ENCODE measurements at regions not wholly inside any gene's neighbourhood (a gene's known extent, or its start where the extent isn't known, plus 50 kb on each side); places are given as distances from the start of the nearest gene placed in this dataset.

DNA sequence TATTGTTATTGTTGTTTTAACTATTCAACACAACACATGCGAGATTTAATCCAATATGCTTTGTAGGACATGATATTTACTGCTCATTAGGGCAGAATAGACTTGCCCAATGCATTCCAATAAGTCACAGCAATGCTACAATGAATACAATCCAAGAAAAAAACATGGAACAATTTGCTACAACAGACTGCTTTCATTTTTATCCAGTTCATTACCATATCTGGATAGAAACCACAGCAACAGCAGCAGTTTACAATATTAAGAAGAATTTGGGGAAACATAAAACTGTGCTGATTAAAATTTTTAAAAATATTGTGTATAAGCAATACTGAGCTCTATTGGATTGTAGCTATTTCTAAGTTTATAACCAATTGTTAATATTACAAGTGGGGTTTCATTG lies 833.0 kb downstream of the DIAPH3 start:
- DNase-seq: no peak

DNA sequence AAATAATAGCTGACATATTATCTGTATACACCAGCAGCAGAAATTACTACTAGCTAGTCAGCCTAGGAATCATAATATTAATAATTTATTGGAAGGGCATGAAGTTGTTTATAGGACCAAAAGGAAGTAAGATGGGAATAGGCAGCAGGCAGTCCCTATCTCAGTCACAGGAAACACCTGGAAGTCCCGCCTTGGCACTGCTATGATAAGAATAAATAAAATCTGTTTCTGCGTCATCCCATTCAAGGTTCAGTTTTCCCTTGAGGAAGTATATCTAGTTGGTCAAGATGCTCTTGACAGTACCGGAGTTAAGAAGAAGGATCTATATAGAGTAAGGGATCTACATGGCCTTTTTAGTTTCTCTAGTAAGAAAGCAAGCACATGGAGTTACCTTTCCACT lies 830.8 kb downstream of the DIAPH3 start:
- no peak for DNase-seq

DNA sequence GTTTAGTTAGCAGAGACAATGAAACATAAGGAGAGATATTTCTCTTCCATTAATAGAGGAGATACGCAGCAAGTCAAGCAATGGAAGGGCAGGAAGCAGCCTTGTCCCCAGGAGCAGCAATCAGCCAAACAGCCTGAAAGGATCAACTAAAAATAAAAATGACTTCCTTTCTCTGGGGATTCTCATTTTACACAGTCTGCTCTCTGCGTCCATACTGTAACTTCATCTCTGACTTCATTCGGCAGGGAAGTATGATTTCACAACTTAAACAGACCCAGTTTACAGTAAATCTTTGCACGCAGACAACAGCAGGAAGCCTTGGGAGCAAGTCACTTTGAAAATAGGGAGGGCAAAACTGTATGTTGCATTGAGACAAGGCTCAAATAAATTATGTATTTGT lies 826.7 kb downstream of the DIAPH3 start:
- DNase-seq: no peak

DNA sequence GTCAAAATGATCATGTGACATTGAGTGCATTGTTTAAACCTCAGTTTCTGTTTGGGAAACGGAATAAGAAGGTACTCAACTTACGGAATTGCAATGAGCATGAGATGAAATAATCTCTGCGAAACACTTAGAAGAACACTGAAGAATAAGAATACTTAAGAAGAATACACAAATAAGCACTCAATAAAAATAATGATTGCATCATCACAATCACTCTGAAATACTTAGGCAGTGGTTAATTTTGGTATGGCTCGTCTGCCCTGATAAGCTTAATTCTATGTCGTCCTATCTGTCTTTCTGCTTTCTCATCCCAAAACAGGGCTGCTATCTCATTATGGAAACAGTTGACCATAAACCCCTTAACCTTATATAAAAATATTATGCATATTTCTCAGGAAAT lies 823.6 kb downstream of the DIAPH3 start:
- no peak for DNase-seq

DNA sequence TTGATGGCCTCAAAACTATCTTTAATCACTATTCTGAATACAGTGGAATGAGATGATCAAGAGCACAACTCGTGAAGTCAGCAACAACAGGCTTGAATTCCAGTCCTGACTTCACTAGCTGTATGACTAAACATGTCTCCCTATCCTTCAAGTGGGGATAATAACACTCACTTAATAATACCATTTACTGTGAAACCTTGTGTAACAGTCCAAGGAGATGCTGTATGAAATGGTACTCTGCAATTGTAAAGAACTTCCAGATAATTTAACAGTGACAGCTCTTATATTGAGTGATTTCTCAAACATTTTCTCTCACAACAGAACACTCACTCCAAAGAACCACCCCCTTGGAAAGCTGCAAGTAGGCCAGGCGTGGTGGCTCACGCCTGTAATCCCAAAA lies 823.1 kb downstream of the DIAPH3 start:
- DNase-seq: no peak

DNA sequence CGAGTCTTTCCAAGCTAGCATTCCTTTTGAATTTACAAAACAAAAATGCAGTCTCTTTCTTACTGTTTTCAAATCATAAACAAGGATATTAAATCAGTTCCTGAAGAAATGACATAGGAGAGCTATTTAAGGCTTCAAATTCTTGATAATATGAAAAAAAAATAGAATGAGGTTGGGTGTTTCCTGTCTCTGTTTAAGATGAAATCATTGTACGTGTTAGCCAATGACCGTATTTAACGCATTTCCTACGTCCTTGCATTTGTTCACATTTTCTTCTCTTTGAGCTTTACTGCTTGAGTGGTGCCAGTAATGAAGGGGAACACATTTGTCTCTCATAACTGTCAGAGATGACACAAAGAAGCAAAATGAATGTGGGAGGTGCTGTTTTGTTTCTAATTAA lies 821.3 kb downstream of the DIAPH3 start:
- no peak for DNase-seq

DNA sequence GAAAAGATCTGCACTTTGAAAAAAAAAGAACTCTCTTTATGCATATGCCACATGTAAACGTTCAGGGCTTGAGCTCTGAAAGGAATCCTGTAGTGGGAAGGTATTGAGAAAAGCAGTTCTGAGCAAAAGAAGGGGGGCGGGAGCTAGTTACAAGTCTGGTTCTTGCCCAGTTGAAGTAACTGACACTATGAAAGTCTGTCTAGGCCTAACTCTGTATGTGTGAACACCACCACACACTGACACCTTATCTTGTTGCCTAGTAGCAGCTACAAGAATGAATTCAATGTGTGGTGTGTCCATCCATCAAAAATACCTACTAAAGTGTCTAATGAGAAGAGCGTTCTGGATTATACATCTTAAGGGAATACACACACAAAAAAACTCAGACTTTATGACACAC lies 820.6 kb downstream of the DIAPH3 start:
- no peak for DNase-seq

DNA sequence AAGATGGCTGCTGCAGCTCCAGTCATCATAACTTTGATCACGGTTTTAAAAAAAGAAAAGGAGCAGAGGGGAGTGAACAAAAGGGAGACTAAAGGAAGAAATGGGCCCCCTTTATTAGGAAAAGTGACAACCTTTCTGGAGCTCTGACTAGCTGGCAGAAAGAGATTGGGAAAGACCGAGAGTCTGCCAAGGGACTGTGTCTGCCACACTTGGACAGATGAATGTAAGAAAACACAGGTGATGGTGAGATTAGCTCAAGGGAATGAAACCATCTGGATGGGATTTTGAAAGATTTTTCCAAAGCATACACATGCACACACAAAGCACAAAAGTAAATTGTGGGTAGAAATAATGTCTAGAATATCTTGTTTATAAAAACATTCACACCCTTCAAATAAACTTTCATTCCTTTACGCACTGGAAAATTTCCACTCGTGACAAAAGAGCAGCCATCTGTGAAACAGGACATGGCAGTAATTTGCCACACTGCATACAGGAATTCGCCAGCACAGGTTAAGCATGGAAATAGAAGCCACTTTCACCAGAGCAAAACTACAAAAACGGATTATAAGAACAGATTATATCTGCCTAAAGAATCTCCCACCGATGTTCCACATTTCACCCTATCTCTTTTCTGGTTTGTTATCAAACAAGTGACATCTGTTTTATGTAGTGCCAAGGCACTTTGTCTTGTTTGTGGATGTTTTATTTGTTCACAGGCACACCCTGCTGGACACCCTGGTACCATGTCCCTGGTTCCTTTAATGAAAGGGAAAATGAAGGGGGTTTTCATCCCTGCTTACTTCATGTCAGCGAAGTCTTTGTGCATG lies 819.5 kb downstream of the DIAPH3 start:
- no peak for DNase-seq

DNA sequence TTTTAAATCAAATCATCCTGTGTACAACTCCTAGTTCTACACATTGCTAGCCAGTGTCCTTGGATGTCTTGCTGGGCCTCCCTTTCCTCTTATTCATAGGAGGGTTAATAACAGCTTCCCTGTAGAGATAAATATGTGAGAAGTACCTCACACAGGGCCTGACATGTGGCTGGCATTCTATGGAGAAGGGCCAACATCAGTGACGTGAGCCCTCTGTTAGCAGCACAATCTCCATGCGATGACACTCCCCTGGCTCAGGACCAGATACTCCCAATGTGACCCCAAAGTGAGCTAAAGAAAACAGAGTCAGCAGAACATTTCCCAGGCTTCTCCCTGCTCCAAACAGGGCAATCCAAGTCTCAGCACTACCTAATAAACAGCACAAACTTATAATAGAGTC lies 818.4 kb downstream of the DIAPH3 start:
- DNase-seq: no peak

DNA sequence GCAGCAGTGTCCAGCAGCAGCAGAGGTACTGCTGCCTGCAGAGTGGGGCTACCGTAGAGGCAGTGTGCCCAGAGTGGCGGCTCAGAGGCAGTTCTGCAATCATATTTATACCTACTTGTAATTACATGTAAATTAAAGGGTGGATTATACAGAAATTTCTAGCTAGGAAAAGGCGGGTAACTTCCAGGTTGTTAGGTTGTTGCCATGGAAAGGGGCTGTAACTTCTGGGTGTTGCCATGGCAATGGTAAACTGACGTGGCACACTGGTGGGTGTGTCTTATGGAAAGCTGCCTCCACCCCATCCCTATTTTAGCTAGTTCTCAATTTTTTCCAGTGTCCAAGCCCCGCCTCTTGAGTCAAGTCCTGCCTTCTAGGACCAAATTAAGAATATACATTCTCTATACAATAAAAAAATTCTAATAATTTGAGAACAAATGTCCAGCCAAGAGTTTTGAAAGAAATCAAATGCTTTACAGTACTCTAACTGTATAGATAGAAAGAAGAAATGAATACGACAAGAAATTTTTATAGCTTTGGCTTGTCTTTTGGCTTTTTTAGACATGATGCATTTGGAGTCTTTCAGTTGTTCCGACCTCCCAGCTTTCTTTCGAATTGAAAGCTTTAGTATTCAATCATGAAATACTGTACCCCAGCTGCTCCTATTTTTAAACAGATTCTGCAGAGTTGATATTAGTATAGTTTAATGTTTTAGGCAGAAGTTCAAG lies 816.6 kb downstream of the DIAPH3 start:
- DNase-seq: no peak

DNA sequence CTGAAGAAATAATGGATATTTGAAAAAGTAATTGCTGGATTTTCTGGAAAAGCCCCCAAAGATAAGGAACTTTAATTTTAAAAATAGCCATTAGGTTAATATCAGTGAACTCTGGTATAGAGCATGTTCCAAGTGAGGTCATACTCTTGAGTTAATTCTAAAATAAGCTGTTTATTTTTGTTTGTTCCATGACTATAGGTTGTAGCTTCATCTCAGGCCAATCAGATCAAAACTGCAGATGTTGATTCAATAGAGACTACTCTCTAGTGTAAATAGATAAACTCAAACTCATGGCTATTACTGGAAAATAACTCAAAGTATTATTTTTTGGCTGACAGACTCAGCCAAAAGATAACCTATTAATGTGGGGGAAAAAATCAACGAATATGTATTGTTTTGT lies 815.1 kb downstream of the DIAPH3 start:
- no peak for DNase-seq

DNA sequence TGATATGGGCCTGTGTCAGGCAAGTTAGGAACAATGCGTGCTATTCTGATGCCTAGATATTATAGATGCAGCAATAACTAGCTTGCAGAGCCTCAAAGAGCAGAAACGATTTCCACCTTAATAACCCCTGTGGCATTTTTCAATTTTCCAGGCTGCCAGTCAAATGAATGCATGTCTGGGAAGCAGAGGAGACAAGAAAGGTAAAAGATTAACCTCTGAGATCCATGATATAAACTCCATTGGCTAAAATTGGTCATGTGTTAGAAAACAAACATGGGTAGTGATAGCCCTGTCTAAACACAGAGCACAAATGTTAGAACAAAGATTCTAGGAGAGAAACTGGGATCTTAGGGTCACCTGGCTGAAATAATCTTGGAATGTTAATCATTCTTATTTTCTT lies 811.1 kb downstream of the DIAPH3 start:
- DNase-seq: no peak

DNA sequence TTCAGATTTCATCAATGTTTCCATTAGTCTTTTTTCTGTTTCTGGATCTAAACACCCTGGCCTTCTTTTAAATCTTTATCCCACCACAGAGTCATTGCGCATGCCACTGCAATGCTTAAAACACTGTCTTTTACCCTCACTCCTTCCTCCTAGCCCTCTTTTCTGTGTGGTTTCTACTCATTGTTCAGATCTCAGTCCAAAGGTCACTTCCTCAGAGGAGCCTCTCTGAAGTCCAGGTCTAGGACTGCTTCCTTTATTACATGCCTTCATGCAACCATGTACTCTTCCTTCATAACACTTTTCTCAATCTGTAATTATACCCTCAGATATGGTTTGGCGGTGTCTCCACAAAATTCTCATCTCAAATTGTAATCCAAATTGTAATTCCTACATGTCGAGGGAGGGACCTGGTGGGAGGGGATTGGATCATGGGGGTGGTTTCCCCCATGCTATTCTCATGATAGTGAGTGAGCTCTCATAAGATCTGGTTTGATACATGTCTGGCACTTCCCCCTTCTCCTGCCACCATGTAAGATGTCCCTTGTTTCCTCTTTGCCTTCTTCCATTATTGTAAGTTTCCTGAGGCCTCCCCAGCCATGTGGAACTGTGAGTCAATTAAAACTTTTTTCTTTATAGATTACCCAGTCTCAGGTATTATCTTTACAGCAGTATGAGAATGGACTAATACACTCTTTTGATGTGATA lies 808.9 kb downstream of the DIAPH3 start:
- DNase-seq: no peak

DNA sequence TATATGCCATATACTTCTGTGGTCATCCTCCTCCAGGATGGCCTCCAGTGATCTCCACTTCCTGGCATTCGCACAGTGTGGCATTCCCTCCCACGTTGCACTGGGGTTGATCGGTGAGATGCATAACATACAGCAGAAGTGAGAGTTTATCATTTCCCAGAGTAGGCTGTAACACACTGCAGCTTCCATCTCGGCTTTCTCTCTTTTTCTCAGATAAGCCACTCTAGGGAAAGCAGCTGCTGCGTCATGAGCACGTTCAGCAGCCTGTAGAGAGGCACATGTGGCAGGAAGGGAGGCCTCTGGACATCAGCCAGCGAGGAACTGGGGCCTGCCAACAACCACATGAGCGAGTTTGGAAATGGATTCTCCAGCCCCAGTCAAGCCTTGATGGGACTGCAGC lies 807.1 kb downstream of the DIAPH3 start:
- DNase-seq: peak; percentile 78

DNA sequence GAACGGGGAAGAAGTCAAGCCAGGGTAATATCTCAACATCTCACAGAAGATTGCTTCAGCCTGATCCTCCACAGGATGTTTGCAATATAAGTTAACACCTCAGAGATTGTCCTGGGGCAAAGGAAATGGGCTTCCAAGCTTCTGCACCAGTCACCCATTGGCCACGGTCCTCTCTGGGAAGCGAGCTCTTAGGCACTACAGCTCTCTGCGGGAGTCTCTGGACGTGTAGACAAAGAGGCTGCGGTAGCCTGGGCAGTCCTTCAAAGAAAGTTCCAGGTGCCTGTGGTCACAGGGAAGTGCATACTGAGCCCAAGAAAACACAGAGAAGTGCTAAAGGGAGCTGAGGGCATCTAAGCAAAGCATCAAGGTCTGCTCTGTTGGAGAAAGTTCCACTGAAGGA lies 805.7 kb downstream of the DIAPH3 start:
- no peak for DNase-seq

DNA sequence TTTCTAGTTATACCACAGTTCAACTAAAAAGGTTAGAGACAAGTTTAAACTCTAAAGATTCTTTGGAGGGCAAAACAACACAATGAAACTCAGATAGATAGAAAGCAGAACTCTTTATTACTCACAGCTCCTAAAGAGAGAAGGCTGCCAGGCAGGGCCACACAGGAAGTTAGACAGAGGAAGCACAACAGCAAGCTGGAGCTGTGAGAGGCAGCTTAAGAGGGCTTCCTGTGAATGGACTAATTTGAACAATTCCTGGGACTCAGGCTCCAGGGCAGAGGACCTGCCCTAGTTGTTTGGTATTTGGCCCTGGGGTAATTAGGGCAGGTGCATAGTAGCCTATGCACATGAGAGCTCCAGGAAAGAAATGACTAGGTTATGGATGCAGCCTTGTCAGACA lies 803.6 kb downstream of the DIAPH3 start:
- DNase-seq: no peak

DNA sequence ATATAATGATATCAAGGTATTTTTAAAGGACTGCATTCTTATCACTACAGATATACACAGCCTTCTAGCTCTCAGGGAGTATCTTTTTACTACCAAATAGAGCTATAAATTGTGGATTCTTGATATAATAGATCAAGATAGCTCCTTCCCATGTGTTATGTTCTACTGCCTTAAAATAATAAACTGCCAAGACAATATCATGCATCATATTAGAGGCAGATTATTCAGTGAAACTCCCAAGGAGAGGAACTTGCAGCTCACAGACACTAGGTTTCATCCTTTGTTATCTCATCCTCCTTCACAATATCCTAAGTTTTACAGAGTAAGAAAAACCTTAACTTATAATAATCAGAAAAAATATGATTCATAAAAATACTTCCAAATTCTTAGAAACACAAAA lies 802.8 kb downstream of the DIAPH3 start:
- DNase-seq: no peak

DNA sequence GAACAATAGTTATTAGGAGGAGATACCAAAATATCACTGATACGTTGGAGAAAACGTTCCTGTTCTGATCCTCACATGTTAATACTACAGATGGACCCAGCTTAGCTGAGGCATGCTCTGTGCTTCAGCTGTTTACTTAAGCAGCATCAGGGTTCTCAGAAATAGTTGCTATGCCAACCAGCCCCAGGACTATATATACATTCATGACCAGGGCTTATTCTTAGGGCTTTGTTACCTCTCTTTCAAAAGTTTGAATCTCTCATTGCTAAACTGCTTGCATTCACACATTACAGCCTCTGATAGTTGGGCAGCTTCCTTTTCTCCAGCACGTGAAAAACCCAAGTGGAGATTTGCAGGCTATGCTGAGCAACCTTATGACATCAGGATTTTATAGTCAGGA lies 800.4 kb downstream of the DIAPH3 start:
- DNase-seq: no peak

DNA sequence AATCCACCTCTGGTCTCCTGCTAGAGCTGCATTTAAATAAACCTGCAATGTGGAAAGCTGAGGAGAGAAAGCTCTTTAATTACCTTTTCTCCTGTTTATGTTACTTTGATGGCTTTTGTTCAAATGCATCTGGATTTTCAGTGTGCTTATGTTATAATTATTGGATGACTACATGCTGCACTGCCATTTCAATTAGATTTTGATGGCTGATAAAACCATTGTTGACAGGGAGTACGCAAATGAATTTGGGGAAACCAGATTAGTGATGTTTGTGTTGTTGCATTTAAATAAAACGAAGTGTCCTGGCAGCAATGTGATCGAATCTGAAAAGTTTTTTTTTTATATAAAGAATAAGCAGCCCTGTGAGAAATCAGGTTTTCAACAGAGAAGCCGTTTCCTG lies 799.8 kb downstream of the DIAPH3 start:
- DNase-seq: no peak

DNA sequence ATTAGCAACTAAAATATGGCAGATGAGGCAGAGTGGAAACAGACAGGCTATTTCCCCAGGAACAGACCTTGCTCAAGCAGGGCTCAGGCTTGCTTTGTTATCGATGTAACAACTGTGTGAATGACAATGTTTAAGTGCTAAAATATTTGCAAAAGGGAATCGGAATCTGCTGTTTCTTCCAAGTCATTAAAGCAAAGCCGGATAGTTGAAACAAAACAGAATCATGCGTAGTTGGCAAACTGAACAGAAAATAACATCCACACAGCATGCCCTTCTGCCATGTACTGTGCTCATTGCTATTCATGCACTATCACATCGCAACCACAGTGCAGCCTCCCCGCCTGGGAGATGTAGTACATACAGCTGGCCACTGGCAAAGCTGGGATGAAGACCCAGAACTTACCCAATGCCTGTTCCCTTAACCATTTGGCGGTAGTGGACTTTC lies 799.1 kb downstream of the DIAPH3 start:
- no peak for DNase-seq

DNA sequence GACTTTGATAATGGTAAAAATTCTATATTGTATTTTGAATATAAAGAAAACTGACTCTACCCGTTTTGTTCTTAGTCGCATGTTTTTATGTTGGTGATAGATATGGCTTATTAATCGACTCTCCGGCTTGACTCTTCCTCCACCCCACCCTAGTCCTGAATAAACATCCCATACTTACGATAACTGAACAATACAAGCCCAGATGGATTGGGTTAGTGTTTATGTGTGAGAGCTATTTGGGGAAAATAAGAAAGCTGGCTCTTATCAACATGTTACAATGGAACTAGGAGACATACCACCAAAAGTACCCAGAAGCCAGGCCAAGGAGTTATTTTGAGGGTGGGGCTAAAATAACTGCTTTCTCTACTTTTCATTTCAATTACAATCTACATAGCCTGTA lies 796.3 kb downstream of the DIAPH3 start:
- DNase-seq: no peak

DNA sequence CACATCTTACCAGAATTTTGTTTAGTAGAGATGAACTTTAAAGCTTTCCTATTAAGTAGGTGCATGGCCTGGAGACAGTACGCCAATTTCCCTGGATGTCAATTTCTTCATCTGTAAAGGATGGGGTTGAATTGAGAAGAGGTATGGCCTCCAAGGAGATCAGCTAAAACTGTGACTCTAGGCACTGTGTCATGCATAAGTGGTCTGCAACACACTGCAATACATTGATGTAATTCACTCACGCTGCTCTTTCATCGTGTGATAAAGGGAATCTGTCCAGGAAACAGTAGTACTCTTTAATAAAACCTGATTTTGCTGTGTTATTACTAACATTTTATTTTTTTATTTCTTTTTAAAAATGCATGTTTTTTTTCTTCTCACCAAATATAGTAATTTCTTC lies 795.8 kb downstream of the DIAPH3 start:
- DNase-seq: no peak

DNA sequence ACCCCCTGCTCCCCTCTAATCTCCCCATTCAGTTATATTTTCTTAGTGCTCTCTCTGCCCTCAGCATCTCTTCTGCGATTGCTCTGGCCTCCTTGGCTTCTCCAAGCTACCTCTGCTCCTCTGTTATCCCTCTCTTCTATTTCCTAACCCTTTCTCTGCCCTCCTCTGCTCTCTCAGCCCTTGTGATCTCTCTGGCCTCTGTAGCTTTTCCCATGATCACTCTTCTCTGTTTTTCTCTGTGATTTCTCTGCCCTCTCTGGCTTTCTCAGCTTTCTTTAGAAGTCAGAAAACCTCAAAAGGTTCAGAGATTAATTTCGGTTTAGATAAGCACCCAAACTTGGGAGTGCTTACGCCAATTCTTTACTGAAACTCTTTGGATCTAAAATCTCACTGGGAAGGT lies 795.0 kb downstream of the DIAPH3 start:
- DNase-seq: no peak

DNA sequence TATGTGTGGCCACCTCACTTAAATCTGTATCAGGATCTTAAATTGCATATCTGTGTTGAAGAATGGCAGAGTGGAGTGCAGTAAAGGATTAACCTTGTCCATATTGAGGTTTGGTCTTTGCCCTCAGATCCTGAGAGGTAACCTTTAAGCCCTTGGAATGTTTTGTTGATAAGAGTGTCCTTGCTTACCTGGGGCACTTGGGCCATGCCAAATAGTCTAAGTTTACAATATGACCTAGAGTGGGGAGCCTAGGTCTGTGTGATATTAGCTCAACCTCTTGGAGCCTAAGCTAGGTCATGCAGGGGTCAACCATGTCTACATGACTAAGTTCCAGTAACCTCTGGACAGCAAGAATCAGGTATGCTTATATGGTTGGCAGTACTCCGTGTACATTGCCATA lies 792.5 kb downstream of the DIAPH3 start:
- no peak for DNase-seq

Data from NCI-H226 (cell line).